Nephron (organoid): ENCODE measurements at regions not wholly inside any gene's neighbourhood (a gene's known extent, or its start where the extent isn't known, plus 50 kb on each side); places are given as distances from the start of the nearest gene placed in this dataset.
A peak's percentile ranks its signal among the peaks of the same experiment; 100 is the strongest.

Experiments
- H3K27ac Mint-ChIP-seq, 3 experiments: 2 replicates each; pipeline ENCODE4 v1.8.0; 2020; ENCODE audit warnings: mixed read lengths in 3 of 3, mild to moderate bottlenecking in 2 of 3, moderate library complexity in 1 of 3
- H3K27me3 Mint-ChIP-seq: 2 replicates; pipeline ENCODE4 v1.8.0; 2021; ENCODE audit warnings: low read depth, mild to moderate bottlenecking, moderate library complexity, mixed read lengths
- H3K36me3 Mint-ChIP-seq: 2 replicates; pipeline ENCODE4 v1.8.0; 2020; ENCODE audit warnings: low read depth, mixed read lengths
- H3K4me1 Mint-ChIP-seq: 2 replicates; pipeline ENCODE4 v1.8.0; 2020; ENCODE audit warnings: mixed read lengths
- H3K4me3 Mint-ChIP-seq, 3 experiments: 2 replicates each; pipeline ENCODE4 v1.8.0; 2020; ENCODE audit warnings: mild to moderate bottlenecking in 3 of 3, mixed read lengths in 3 of 3, moderate library complexity in 2 of 3
- H3K9me3 Mint-ChIP-seq: 2 replicates; pipeline ENCODE4 v1.8.0; 2020; ENCODE audit warnings: mixed read lengths
- CTCF ChIP-seq, 3 experiments: fragments of 200-600 bp; sonication (generic); IDR thresholded peaks; one replicate each; pipeline ENCODE4 v1.5.0; 2021; ENCODE audit warnings: antibody characterized with exemption in 3 of 3; ENCODE audit not compliant: unreplicated experiment in 3 of 3

- TF ChIP-seq CTCF (IDR thresholded peaks at IDR 0.05; ENCODE audit: unreplicated experiment in 3 of 3), result no peak
- no peaks in the 10 kb centered on the region for H3K27me3 Mint-ChIP-seq
- no peak overlapping the region for H3K4me3 Mint-ChIP-seq
- H3K9me3 Mint-ChIP-seq, result peaks cover 3% of the 10 kb centered on the region
- no peaks in the 10 kb centered on the region for H3K36me3 Mint-ChIP-seq
- H3K27ac Mint-ChIP-seq, result no peak overlapping the region
- H3K4me1 Mint-ChIP-seq, result peaks cover 4% of the 10 kb centered on the region
Measured at GRCh38 chr17:70796757-70797156, 627.4 kb downstream of the KCNJ2 start.

GRCh38 chr17:70797166-70797565 lies 627.8 kb downstream of the KCNJ2 start:
- TF ChIP-seq CTCF (IDR thresholded peaks at IDR 0.05; ENCODE audit: unreplicated experiment in 3 of 3), result no peak
- Mint-ChIP-seq H3K9me3 (peaks cover 5% of the 10 kb centered on the region), H3K4me1 (peaks cover 4% of the 10 kb centered on the region), H3K36me3 (no peaks in the 10 kb centered on the region), H3K4me3 (no peak overlapping the region), H3K27me3 (no peaks in the 10 kb centered on the region), H3K27ac (no peak overlapping the region)

- Mint-ChIP-seq H3K27me3 (no peaks in the 10 kb centered on the region), H3K4me3 (no peak overlapping the region), H3K9me3 (peaks cover 11% of the 10 kb centered on the region), H3K27ac (no peak overlapping the region), H3K36me3 (no peaks in the 10 kb centered on the region), H3K4me1 (no peaks in the 10 kb centered on the region)
- no peak for TF ChIP-seq CTCF (IDR thresholded peaks at IDR 0.05; ENCODE audit: unreplicated experiment in 3 of 3)
Measured at GRCh38 chr17:70804161-70804560, 634.8 kb downstream of the KCNJ2 start.

- H3K9me3 Mint-ChIP-seq, result peaks cover 6% of the 10 kb centered on the region
- no peak overlapping the region for H3K4me3 Mint-ChIP-seq
- H3K27ac Mint-ChIP-seq, result no peak overlapping the region
- H3K4me1 Mint-ChIP-seq, result no peaks in the 10 kb centered on the region
- no peaks in the 10 kb centered on the region for H3K36me3 Mint-ChIP-seq
- TF ChIP-seq CTCF (IDR thresholded peaks at IDR 0.05; ENCODE audit: unreplicated experiment in 3 of 3), result no peak
- H3K27me3 Mint-ChIP-seq, result no peaks in the 10 kb centered on the region
Measured at GRCh38 chr17:70808596-70808995, 639.3 kb downstream of the KCNJ2 start.

- H3K27me3 Mint-ChIP-seq, result no peaks in the 10 kb centered on the region
- no peak overlapping the region for H3K4me3 Mint-ChIP-seq
- H3K4me1 Mint-ChIP-seq, result no peaks in the 10 kb centered on the region
- TF ChIP-seq CTCF (IDR thresholded peaks at IDR 0.05; ENCODE audit: unreplicated experiment in 3 of 3), result no peak
- peak overlapping the region in 1 of 3 experiments; percentile 56 for H3K27ac Mint-ChIP-seq
- no peaks in the 10 kb centered on the region for H3K36me3 Mint-ChIP-seq
- H3K9me3 Mint-ChIP-seq, result no peaks in the 10 kb centered on the region
Measured at GRCh38 chr17:70810609-70811008, 641.3 kb downstream of the KCNJ2 start.

- no peak overlapping the region for H3K4me3 Mint-ChIP-seq
- H3K27ac Mint-ChIP-seq, result no peak overlapping the region
- no peaks in the 10 kb centered on the region for H3K4me1 Mint-ChIP-seq
- no peaks in the 10 kb centered on the region for H3K36me3 Mint-ChIP-seq
- H3K9me3 Mint-ChIP-seq, result peaks cover 4% of the 10 kb centered on the region
- peaks cover 3% of the 10 kb centered on the region for H3K27me3 Mint-ChIP-seq
- TF ChIP-seq CTCF (IDR thresholded peaks at IDR 0.05; ENCODE audit: unreplicated experiment in 3 of 3), result no peak
Measured at GRCh38 chr17:70813355-70813930, 644.1 kb downstream of the KCNJ2 start.
